Adrenal gland (tissue), 5 donors: ENCODE measurements at regions not wholly inside any gene's neighbourhood (a gene's known extent, or its start where the extent isn't known, plus 50 kb on each side); places are given as distances from the start of the nearest gene placed in this dataset.

ENCODE experiments used
- POLR2A ChIP-seq, 2 donors: fragments of 450-650 bp; IDR thresholded peaks; one replicate each; pipeline ENCODE4 v1.6.1; 2017; ENCODE audit warnings: antibody characterized with exemption in 2 of 2, mild to moderate bottlenecking in 2 of 2, moderate library complexity in 1 of 2
- TF ChIP-seq, protein P1 (sequence below), 6 experiments: fragments of 450-650 bp in 4 of 6; fragments of 200-600 bp in 2 of 6; sonication (generic) in 1 of 6; IDR thresholded peaks; 1 replicate in 5 of 6; 2 replicates in 1 of 6; pipeline versions ENCODE4 v1.5.1 to v1.8.0; 2016 to 2021; ENCODE audit warnings: antibody characterized with exemption in 6 of 6, mild to moderate bottlenecking in 2 of 6, moderate library complexity in 1 of 6
- donor health status: DM: no; HTN: no; CAD: no.

DNA sequence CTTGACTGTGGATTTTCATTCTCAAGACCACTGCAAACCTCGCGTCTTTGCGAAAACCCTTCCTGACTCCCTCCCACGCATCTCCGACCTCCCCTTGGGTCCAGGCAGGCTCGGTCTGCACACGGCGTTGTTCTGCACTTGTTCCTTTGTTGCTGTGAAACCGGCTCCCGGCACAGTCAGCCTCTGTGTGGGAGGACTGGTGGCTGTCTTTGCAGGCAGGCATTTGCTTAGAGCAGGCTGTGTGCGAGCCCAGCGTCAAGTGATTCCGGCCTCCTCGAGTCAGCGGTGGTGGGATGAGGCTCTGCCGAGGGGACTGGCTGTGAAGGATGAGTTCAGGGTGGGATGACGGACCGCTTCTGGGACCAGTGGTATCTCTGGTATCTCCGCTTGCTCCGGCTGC is 102.6 kb upstream of the ROPN1 start:
- TF ChIP-seq, protein P1, sequence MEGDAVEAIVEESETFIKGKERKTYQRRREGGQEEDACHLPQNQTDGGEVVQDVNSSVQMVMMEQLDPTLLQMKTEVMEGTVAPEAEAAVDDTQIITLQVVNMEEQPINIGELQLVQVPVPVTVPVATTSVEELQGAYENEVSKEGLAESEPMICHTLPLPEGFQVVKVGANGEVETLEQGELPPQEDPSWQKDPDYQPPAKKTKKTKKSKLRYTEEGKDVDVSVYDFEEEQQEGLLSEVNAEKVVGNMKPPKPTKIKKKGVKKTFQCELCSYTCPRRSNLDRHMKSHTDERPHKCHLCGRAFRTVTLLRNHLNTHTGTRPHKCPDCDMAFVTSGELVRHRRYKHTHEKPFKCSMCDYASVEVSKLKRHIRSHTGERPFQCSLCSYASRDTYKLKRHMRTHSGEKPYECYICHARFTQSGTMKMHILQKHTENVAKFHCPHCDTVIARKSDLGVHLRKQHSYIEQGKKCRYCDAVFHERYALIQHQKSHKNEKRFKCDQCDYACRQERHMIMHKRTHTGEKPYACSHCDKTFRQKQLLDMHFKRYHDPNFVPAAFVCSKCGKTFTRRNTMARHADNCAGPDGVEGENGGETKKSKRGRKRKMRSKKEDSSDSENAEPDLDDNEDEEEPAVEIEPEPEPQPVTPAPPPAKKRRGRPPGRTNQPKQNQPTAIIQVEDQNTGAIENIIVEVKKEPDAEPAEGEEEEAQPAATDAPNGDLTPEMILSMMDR (IDR thresholded peaks at IDR 0.05): no peak
- TF ChIP-seq POLR2A (IDR thresholded peaks at IDR 0.05): no peak
